Ectodermal cell (in vitro differentiated cells): ENCODE measurements at regions not wholly inside any gene's neighbourhood (a gene's known extent, or its start where the extent isn't known, plus 50 kb on each side); places are given as distances from the start of the nearest gene placed in this dataset.

Experiments used
- H3K27ac ChIP-seq: 2 replicates; pipeline ENCODE4 v1.7.0; 2013; ENCODE audit warnings: mild to moderate bottlenecking, low read depth, low read length; ENCODE audit not compliant: insufficient read depth, poor library complexity, severe bottlenecking
- H3K27me3 ChIP-seq: 2 replicates; pipeline ENCODE4 v1.7.0; 2013; ENCODE audit warnings: mild to moderate bottlenecking, low read length; ENCODE audit not compliant: insufficient read depth, control insufficient read depth, poor library complexity, severe bottlenecking
- H3K36me3 ChIP-seq: one replicate; pipeline ENCODE4 v1.7.0; 2013; ENCODE audit warnings: low read length; ENCODE audit not compliant: control insufficient read depth, insufficient read depth
- H3K4me1 ChIP-seq: one replicate; pipeline ENCODE4 v1.7.0; 2013; ENCODE audit warnings: low read length; ENCODE audit not compliant: control insufficient read depth, insufficient read depth
- H3K4me3 ChIP-seq: 2 replicates; pipeline ENCODE4 v1.7.0; 2013; ENCODE audit warnings: low read depth, low read length, control low read depth; ENCODE audit not compliant: insufficient read depth
- H3K9me3 ChIP-seq: 2 replicates; pipeline ENCODE4 v1.7.0; 2013; ENCODE audit warnings: mild to moderate bottlenecking, low read length, moderate library complexity; ENCODE audit not compliant: control insufficient read depth
- WGBS, 2 experiments: methylation state at CpG; one replicate each; pipeline ENCODE4 v1.1.7; 2013; ENCODE audit warnings: missing lambda C conversion rate in 2 of 2; 5-methylcytosine and 5-hydroxymethylcytosine counted together

GRCh38 chr12:97005174-97005573, 98.1 kb downstream of the NEDD1 start:
- WGBS, 2 experiments, result 53 to 62% methylated on average over 1 of the region's 1 CpG
- no peak overlapping the region for H3K4me3 ChIP-seq
- no peaks in the 10 kb centered on the region for H3K36me3 ChIP-seq
- H3K27ac ChIP-seq, result peak overlapping the region; percentile 36
- H3K27me3 ChIP-seq, result no peaks in the 10 kb centered on the region
- no peaks in the 10 kb centered on the region for H3K9me3 ChIP-seq
- H3K4me1 ChIP-seq, result peaks cover 17% of the 10 kb centered on the region

- no peak overlapping the region for H3K4me3 ChIP-seq
- whole genome bisulfite sequencing, 2 experiments, result 68 to 69% methylated on average over 3 of the region's 3 CpGs
- no peaks in the 10 kb centered on the region for H3K27me3 ChIP-seq
- H3K4me1 ChIP-seq, result peaks cover 17% of the 10 kb centered on the region
- no peaks in the 10 kb centered on the region for H3K9me3 ChIP-seq
- H3K27ac ChIP-seq, result no peak overlapping the region
- H3K36me3 ChIP-seq, result no peaks in the 10 kb centered on the region
Observed at GRCh38 chr12:97005646-97006045, 98.6 kb downstream of the NEDD1 start.

- no peak overlapping the region for H3K27ac ChIP-seq
- H3K36me3 ChIP-seq, result no peaks in the 10 kb centered on the region
- peaks cover 17% of the 10 kb centered on the region for H3K4me1 ChIP-seq
- no peaks in the 10 kb centered on the region for H3K9me3 ChIP-seq
- WGBS, 2 experiments, result 92% methylated on average over 2 of the region's 2 CpGs
- no peaks in the 10 kb centered on the region for H3K27me3 ChIP-seq
- no peak overlapping the region for H3K4me3 ChIP-seq
Observed at GRCh38 chr12:97006585-97006984, 99.5 kb downstream of the NEDD1 start.

GRCh38 chr12:97016163-97016562, 109.1 kb downstream of the NEDD1 start:
- no peaks in the 10 kb centered on the region for H3K4me1 ChIP-seq
- no peak overlapping the region for H3K4me3 ChIP-seq
- no peaks in the 10 kb centered on the region for H3K27me3 ChIP-seq
- WGBS, 2 experiments, result 100% methylated on average over 1 of the region's 1 CpG
- H3K9me3 ChIP-seq, result no peaks in the 10 kb centered on the region
- H3K36me3 ChIP-seq, result no peaks in the 10 kb centered on the region
- no peak overlapping the region for H3K27ac ChIP-seq

- WGBS, 2 experiments, result 69 to 94% methylated on average over 1 to 3 of the region's 3 CpGs
- H3K4me1 ChIP-seq, result no peaks in the 10 kb centered on the region
- no peaks in the 10 kb centered on the region for H3K36me3 ChIP-seq
- H3K27me3 ChIP-seq, result no peaks in the 10 kb centered on the region
- H3K4me3 ChIP-seq, result no peak overlapping the region
- H3K9me3 ChIP-seq, result no peaks in the 10 kb centered on the region
- H3K27ac ChIP-seq, result no peak overlapping the region
Observed at GRCh38 chr12:97017213-97017612, 110.2 kb downstream of the NEDD1 start.

GRCh38 chr12:97022536-97023230, 115.6 kb downstream of the NEDD1 start:
- Histone ChIP-seq H3K27me3 (no peaks in the 10 kb centered on the region), H3K9me3 (no peaks in the 10 kb centered on the region), H3K4me3 (no peak overlapping the region), H3K27ac (no peak overlapping the region), H3K4me1 (no peaks in the 10 kb centered on the region), H3K36me3 (no peaks in the 10 kb centered on the region)
- WGBS, 2 experiments, result 93 to 97% methylated on average over 3 to 4 of the region's 4 CpGs

GRCh38 chr12:97024393-97024792, 117.3 kb downstream of the NEDD1 start:
- H3K9me3 ChIP-seq, result no peaks in the 10 kb centered on the region
- WGBS, 2 experiments, result 98% methylated on average over 2 of the region's 2 CpGs
- H3K36me3 ChIP-seq, result no peaks in the 10 kb centered on the region
- H3K4me3 ChIP-seq, result no peak overlapping the region
- no peaks in the 10 kb centered on the region for H3K4me1 ChIP-seq
- no peaks in the 10 kb centered on the region for H3K27me3 ChIP-seq
- H3K27ac ChIP-seq, result no peak overlapping the region

- no peaks in the 10 kb centered on the region for H3K4me1 ChIP-seq
- no peaks in the 10 kb centered on the region for H3K27me3 ChIP-seq
- no peak overlapping the region for H3K27ac ChIP-seq
- no peaks in the 10 kb centered on the region for H3K36me3 ChIP-seq
- 80 to 98% methylated on average over 1 to 2 of the region's 2 CpGs for WGBS, 2 experiments
- H3K9me3 ChIP-seq, result no peaks in the 10 kb centered on the region
- no peak overlapping the region for H3K4me3 ChIP-seq
Observed at GRCh38 chr12:97026901-97027300, 119.8 kb downstream of the NEDD1 start.

- Histone ChIP-seq H3K4me3 (no peak overlapping the region), H3K36me3 (no peaks in the 10 kb centered on the region), H3K9me3 (no peaks in the 10 kb centered on the region), H3K4me1 (no peaks in the 10 kb centered on the region), H3K27ac (no peak overlapping the region), H3K27me3 (no peaks in the 10 kb centered on the region)
- 64% methylated on average over 1 of the region's 1 CpG; no CpG with 5 or more reads in 1 of the 2 experiments for WGBS, 2 experiments
Observed at GRCh38 chr12:97027482-97027881, 120.4 kb downstream of the NEDD1 start.

GRCh38 chr12:97038131-97038530, 131.1 kb downstream of the NEDD1 start:
- H3K27ac ChIP-seq, result no peak overlapping the region
- peaks cover 10% of the 10 kb centered on the region for H3K4me1 ChIP-seq
- WGBS, 2 experiments, result 76 to 86% methylated on average over 5 of the region's 5 CpGs
- H3K27me3 ChIP-seq, result no peaks in the 10 kb centered on the region
- H3K9me3 ChIP-seq, result no peaks in the 10 kb centered on the region
- H3K36me3 ChIP-seq, result no peaks in the 10 kb centered on the region
- H3K4me3 ChIP-seq, result no peak overlapping the region

- no peaks in the 10 kb centered on the region for H3K36me3 ChIP-seq
- H3K27me3 ChIP-seq, result no peaks in the 10 kb centered on the region
- no peaks in the 10 kb centered on the region for H3K9me3 ChIP-seq
- WGBS, 2 experiments, result 91 to 95% methylated on average over 4 of the region's 4 CpGs
- H3K4me1 ChIP-seq, result peaks cover 10% of the 10 kb centered on the region
- H3K27ac ChIP-seq, result no peak overlapping the region
- no peak overlapping the region for H3K4me3 ChIP-seq
Observed at GRCh38 chr12:97038834-97039233, 131.8 kb downstream of the NEDD1 start.
